ENCODE measurements at regions not wholly inside any gene's neighbourhood (a gene's known extent, or its start where the extent isn't known, plus 50 kb on each side); places are given as distances from the start of the nearest gene placed in this dataset.
"Not testable (repeated sequence)": the region's sequence is repeated elsewhere in the genome, so short reads cannot be mapped to it uniquely, and the experiment has no call there.

- peaks cover 2% of the 10 kb centered on the region for H3K9me3 Mint-ChIP-seq
- intact Hi-C loops (cut with micrococcal nuclease): no loop called here
- DNase-seq (no peak), ATAC-seq (ENCODE audit: low read depth) (no peak)
- POLR2A ChIA-PET: no interaction called here
- CTCF ChIA-PET: no interaction called here
- TF ChIP-seq CTCF (IDR thresholded peaks at IDR 0.05): no peak
- H3K36me3 Mint-ChIP-seq (ENCODE audit: low read depth): no peaks in the 10 kb centered on the region
- no peaks in the 10 kb centered on the region for H3K4me1 Mint-ChIP-seq
- H3K27ac Mint-ChIP-seq: no peak overlapping the region
- H3K4me3 Mint-ChIP-seq: no peak overlapping the region
- no peaks in the 10 kb centered on the region for H3K27me3 Mint-ChIP-seq
Observed at GRCh38 chr2:138877421-138877820, 97.2 kb upstream of the NXPH2 start.

- intact Hi-C loops (cut with micrococcal nuclease): no loop called here
- H3K27ac Mint-ChIP-seq: no peak overlapping the region
- CTCF ChIA-PET: no interaction called here
- POLR2A ChIA-PET: no interaction called here
- H3K4me1 Mint-ChIP-seq: no peaks in the 10 kb centered on the region
- no peaks in the 10 kb centered on the region for H3K36me3 Mint-ChIP-seq (ENCODE audit: low read depth)
- no peaks in the 10 kb centered on the region for H3K27me3 Mint-ChIP-seq
- TF ChIP-seq CTCF (IDR thresholded peaks at IDR 0.05): no peak
- no peak overlapping the region for H3K4me3 Mint-ChIP-seq
- H3K9me3 Mint-ChIP-seq: peaks cover 8% of the 10 kb centered on the region
- DNase-seq: no peak
- ATAC-seq (ENCODE audit: low read depth): no peak
Observed at GRCh38 chr2:138874251-138874650, 94.1 kb upstream of the NXPH2 start.

- H3K27me3 Mint-ChIP-seq; H3K9me3 Mint-ChIP-seq; intact Hi-C loops (cut with micrococcal nuclease); DNase-seq; H3K4me1 Mint-ChIP-seq; CTCF ChIA-PET; H3K4me3 Mint-ChIP-seq; H3K27ac Mint-ChIP-seq; POLR2A ChIA-PET; ATAC-seq (ENCODE audit: low read depth); H3K36me3 Mint-ChIP-seq (ENCODE audit: low read depth): not testable (repeated sequence)
Observed at GRCh38 chr2:138872116-138872515, 91.9 kb upstream of the NXPH2 start.

GRCh38 chr2:138871312-138871711 lies 91.1 kb upstream of the NXPH2 start:
- no peak overlapping the region for H3K27ac Mint-ChIP-seq
- peaks cover 8% of the 10 kb centered on the region for H3K9me3 Mint-ChIP-seq
- intact Hi-C loops (cut with micrococcal nuclease): no loop called here
- no peak overlapping the region for H3K4me3 Mint-ChIP-seq
- TF ChIP-seq CTCF (IDR thresholded peaks at IDR 0.05): no peak
- ChIA-PET POLR2A (no interaction called here), CTCF (no interaction called here)
- no peak for ATAC-seq (ENCODE audit: low read depth)
- H3K36me3 Mint-ChIP-seq (ENCODE audit: low read depth): no peaks in the 10 kb centered on the region
- H3K27me3 Mint-ChIP-seq: no peaks in the 10 kb centered on the region
- no peak for DNase-seq
- no peaks in the 10 kb centered on the region for H3K4me1 Mint-ChIP-seq

- CTCF ChIA-PET: no interaction called here
- no peak for ATAC-seq (ENCODE audit: low read depth)
- Mint-ChIP-seq H3K27ac (no peak overlapping the region), H3K4me3 (no peak overlapping the region), H3K9me3 (peaks cover 6% of the 10 kb centered on the region), H3K27me3 (no peaks in the 10 kb centered on the region), H3K36me3 (ENCODE audit: low read depth) (no peaks in the 10 kb centered on the region), H3K4me1 (no peaks in the 10 kb centered on the region)
- POLR2A ChIA-PET: no interaction called here
- no peak for TF ChIP-seq CTCF (IDR thresholded peaks at IDR 0.05)
- DNase-seq: no peak
- intact Hi-C loops (cut with micrococcal nuclease): no loop called here
Observed at GRCh38 chr2:138867341-138867740, 87.2 kb upstream of the NXPH2 start.

GRCh38 chr2:138866797-138867196 lies 86.6 kb upstream of the NXPH2 start:
- DNase-seq (no peak), ATAC-seq (ENCODE audit: low read depth) (no peak)
- intact Hi-C loops (cut with micrococcal nuclease): no loop called here
- peaks cover 6% of the 10 kb centered on the region for H3K9me3 Mint-ChIP-seq
- no peaks in the 10 kb centered on the region for H3K27me3 Mint-ChIP-seq
- no peak overlapping the region for H3K27ac Mint-ChIP-seq
- ChIA-PET CTCF (no interaction called here), POLR2A (no interaction called here)
- no peak overlapping the region for H3K4me3 Mint-ChIP-seq
- no peaks in the 10 kb centered on the region for H3K36me3 Mint-ChIP-seq (ENCODE audit: low read depth)
- H3K4me1 Mint-ChIP-seq: no peaks in the 10 kb centered on the region
- TF ChIP-seq CTCF (IDR thresholded peaks at IDR 0.05): no peak

Measured in activated B cell treated with CpG ODN at 0.5 μM for 24 hours (primary cell).